ENCODE measurements at regions not wholly inside any gene's neighbourhood (a gene's known extent, or its start where the extent isn't known, plus 50 kb on each side); places are given as distances from the start of the nearest gene placed in this dataset.

DNA sequence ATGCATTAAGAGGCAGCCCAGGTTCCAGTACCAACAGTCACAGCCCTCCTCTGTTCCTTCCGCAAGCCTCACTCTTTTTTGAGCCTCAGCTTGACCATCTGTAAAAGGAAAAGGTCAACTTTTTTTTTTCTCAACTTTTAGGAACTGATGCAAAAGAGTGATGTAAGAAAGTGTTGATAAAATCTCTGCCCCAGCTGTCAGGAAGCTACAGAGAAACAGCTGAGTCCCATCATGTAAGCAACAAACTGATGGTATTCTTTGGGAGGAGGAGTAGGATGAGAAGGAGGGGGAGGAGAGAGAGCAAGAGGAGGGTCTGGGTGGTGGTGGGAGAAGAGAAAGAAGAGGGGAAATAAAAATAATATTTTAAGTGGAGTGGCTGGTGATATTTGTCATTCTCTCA, 233.9 kb upstream of the TSHZ3 start:
- no peak overlapping the region for H3K27ac ChIP-seq (ENCODE audit: low read depth, low read length)

DNA sequence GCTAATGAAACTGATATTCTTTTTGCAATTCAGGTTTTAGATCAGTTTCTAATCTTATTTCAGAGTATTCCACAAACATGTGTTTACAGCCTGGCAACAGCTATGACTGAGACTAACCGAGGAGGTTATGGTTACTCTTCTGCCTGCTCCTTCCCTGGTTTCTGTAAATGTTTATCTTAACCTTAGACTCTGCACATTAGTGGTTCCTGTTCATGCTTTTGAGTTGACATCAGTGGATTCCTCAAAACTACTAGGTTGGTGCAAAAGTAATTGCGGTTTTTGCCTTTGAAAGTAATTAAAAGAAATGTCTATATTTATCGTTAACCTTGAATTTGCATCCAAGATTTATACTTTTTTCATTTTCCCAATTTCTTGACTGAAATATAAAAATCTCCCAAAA, 237.0 kb upstream of the TSHZ3 start:
- no peak overlapping the region for H3K27ac ChIP-seq (ENCODE audit: low read depth, low read length)
- 0 out of 2 replicates have a peak, but pooled peaks cover 1% of the 10 kb centered on the region for H3K9me3 ChIP-seq (ENCODE audit: control insufficient read depth, insufficient read depth, low read depth, low read length)
- H3K4me3 ChIP-seq (ENCODE audit: low read depth, low read length), result no peak overlapping the region
- peaks cover 11% of the 10 kb centered on the region for H3K4me1 ChIP-seq (ENCODE audit: control insufficient read depth, insufficient read depth, low read length)
- H3K27me3 ChIP-seq (ENCODE audit: control insufficient read depth, insufficient read depth, low read length), result no peaks in the 10 kb centered on the region
- no peaks in the 10 kb centered on the region for H3K36me3 ChIP-seq (ENCODE audit: control insufficient read depth, insufficient read depth, low read length)
- no peak overlapping the region for H3K9ac ChIP-seq (ENCODE audit: low read length)

More for the DNA sequence above, 233.9 kb upstream of the TSHZ3 start:
- Histone ChIP-seq H3K4me3 (ENCODE audit: low read depth, low read length) (no peak overlapping the region), H3K9me3 (ENCODE audit: control insufficient read depth, insufficient read depth, low read depth, low read length) (no peaks in the 10 kb centered on the region), H3K36me3 (ENCODE audit: control insufficient read depth, insufficient read depth, low read length) (no peaks in the 10 kb centered on the region), H3K9ac (ENCODE audit: low read length) (no peak overlapping the region), H3K27me3 (ENCODE audit: control insufficient read depth, insufficient read depth, low read length) (no peaks in the 10 kb centered on the region), H3K4me1 (ENCODE audit: control insufficient read depth, insufficient read depth, low read length) (no peaks in the 10 kb centered on the region)

DNA sequence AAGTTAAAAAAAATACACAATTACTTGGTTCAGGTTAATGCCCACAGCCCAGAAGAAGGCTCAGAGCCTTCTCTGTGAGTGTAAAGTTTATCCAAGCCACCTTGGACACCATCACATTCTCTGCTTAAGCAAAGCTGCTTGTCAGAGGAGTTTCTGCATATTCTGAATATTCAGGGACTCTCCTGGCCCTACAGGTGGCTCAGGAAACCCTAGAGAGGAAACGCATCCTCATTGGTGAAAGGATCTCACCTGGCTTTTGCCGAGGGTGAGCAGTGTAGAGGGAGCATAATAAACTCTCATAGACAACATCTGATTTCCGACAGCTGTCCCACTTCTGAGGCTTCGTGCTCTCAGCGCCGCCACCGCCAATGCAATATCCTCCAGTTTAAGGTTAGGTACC, 239.9 kb upstream of the TSHZ3 start:
- peaks cover 11% of the 10 kb centered on the region for H3K4me1 ChIP-seq (ENCODE audit: control insufficient read depth, insufficient read depth, low read length)
- 0 out of 2 replicates have a peak, but pooled peaks cover 2% of the 10 kb centered on the region for H3K9me3 ChIP-seq (ENCODE audit: control insufficient read depth, insufficient read depth, low read depth, low read length)
- no peak overlapping the region for H3K4me3 ChIP-seq (ENCODE audit: low read depth, low read length)
- no peak overlapping the region for H3K27ac ChIP-seq (ENCODE audit: low read depth, low read length)
- no peak overlapping the region for H3K9ac ChIP-seq (ENCODE audit: low read length)
- H3K27me3 ChIP-seq (ENCODE audit: control insufficient read depth, insufficient read depth, low read length), result no peaks in the 10 kb centered on the region
- no peaks in the 10 kb centered on the region for H3K36me3 ChIP-seq (ENCODE audit: control insufficient read depth, insufficient read depth, low read length)

DNA sequence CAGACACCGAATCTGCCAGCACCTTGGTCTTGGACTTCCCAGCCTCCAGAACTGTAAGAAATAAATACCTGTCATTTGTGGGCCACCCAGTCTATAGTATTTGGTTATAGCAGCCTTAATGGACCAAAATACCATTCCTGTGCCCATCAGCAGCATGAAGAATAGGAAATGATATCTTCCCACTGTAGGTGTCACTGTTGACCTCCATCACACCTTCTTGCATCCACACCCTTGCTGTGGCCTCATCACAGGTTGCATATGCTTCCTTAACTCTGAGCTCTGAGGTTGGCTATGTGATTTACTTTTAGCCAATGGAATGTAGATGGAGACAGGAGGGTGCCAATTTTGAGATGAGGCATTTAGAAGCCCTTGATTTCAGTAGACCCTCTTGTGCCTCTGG, 242.0 kb upstream of the TSHZ3 start:
- H3K27me3 ChIP-seq (ENCODE audit: control insufficient read depth, insufficient read depth, low read length), result no peaks in the 10 kb centered on the region
- H3K4me3 ChIP-seq (ENCODE audit: low read depth, low read length), result no peak overlapping the region
- peaks cover 11% of the 10 kb centered on the region for H3K4me1 ChIP-seq (ENCODE audit: control insufficient read depth, insufficient read depth, low read length)
- H3K27ac ChIP-seq (ENCODE audit: low read depth, low read length), result no peak overlapping the region
- no peak overlapping the region for H3K9ac ChIP-seq (ENCODE audit: low read length)
- H3K36me3 ChIP-seq (ENCODE audit: control insufficient read depth, insufficient read depth, low read length), result no peaks in the 10 kb centered on the region
- 0 out of 2 replicates have a peak, but pooled peaks cover 2% of the 10 kb centered on the region for H3K9me3 ChIP-seq (ENCODE audit: control insufficient read depth, insufficient read depth, low read depth, low read length)

DNA sequence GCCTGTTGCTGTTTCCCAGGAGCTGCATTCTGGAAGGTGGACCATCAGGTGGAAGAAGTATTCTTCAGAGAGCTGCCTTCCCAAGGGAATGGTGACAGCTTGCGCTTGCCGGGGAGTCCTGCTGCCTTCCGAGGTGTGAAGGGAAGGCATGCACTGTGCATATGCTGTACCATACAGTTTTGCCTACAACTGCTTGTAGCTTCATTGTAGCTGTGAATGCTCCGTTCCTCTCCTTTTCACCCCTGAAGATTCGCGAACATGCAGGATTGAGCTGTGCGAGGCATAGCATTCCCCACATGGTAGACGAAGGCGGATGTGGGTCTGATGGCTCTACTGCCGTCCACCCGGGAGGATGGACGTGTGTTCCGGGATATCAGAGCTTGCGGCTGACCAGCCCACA, 243.2 kb upstream of the TSHZ3 start:
- no peak overlapping the region for H3K9ac ChIP-seq (ENCODE audit: low read length)
- H3K27ac ChIP-seq (ENCODE audit: low read depth, low read length), result no peak overlapping the region
- H3K36me3 ChIP-seq (ENCODE audit: control insufficient read depth, insufficient read depth, low read length), result no peaks in the 10 kb centered on the region
- H3K27me3 ChIP-seq (ENCODE audit: control insufficient read depth, insufficient read depth, low read length), result no peaks in the 10 kb centered on the region
- H3K4me3 ChIP-seq (ENCODE audit: low read depth, low read length), result no peak overlapping the region
- H3K9me3 ChIP-seq (ENCODE audit: control insufficient read depth, insufficient read depth, low read depth, low read length), result 0 out of 2 replicates have a peak, but pooled peaks cover 2% of the 10 kb centered on the region
- H3K4me1 ChIP-seq (ENCODE audit: control insufficient read depth, insufficient read depth, low read length), result peaks cover 11% of the 10 kb centered on the region

DNA sequence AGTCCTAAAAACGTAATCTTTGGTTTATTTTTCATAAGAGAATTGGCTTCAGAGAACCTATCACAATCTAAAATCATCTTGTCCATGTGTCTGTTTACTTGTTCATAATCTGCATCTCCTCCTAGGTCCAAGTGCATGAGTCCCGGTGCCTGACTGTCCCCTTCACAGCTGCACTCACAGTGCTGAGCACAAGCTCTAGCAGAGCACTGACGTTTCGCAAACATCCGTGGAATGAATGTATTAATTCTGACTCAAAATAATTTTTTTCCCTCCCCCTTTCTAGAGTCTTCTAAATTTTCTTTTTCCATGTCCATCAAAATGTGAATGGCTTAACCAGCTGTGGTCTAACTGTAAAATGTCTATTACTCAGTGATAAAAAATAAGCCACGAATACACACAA, 245.5 kb upstream of the TSHZ3 start:
- no peaks in the 10 kb centered on the region for H3K4me1 ChIP-seq (ENCODE audit: control insufficient read depth, insufficient read depth, low read length)
- H3K27ac ChIP-seq (ENCODE audit: low read depth, low read length), result no peak overlapping the region
- H3K36me3 ChIP-seq (ENCODE audit: control insufficient read depth, insufficient read depth, low read length), result no peaks in the 10 kb centered on the region
- H3K9ac ChIP-seq (ENCODE audit: low read length), result no peak overlapping the region
- no peak overlapping the region for H3K4me3 ChIP-seq (ENCODE audit: low read depth, low read length)
- H3K9me3 ChIP-seq (ENCODE audit: control insufficient read depth, insufficient read depth, low read depth, low read length), result 0 out of 2 replicates have a peak, but pooled peaks cover 2% of the 10 kb centered on the region
- H3K27me3 ChIP-seq (ENCODE audit: control insufficient read depth, insufficient read depth, low read length), result no peaks in the 10 kb centered on the region

DNA sequence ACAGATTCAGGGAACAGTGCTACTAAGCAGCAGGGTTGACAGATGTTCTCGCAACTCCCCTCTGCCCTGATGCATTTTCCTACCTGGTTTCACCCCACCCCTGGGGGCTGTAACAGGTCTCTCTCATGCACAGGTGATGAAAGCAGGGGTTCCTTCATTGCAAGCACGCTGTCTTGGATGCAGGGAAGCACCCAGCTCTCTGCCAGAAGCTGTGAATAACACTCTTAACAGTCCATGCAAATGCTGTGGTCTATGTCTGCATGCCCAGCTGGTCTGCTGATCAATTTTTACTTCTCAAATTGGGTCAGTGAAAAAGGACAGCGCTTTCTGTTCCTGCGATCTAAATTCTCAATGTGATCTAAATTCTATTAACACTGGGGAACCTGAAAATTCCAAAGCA, 246.3 kb upstream of the TSHZ3 start:
- Histone ChIP-seq H3K4me3 (ENCODE audit: low read depth, low read length) (no peak overlapping the region), H3K4me1 (ENCODE audit: control insufficient read depth, insufficient read depth, low read length) (no peaks in the 10 kb centered on the region), H3K27me3 (ENCODE audit: control insufficient read depth, insufficient read depth, low read length) (no peaks in the 10 kb centered on the region), H3K27ac (ENCODE audit: low read depth, low read length) (no peak overlapping the region), H3K9ac (ENCODE audit: low read length) (no peak overlapping the region), H3K36me3 (ENCODE audit: control insufficient read depth, insufficient read depth, low read length) (no peaks in the 10 kb centered on the region), H3K9me3 (ENCODE audit: control insufficient read depth, insufficient read depth, low read depth, low read length) (0 out of 2 replicates have a peak, but pooled peaks cover 2% of the 10 kb centered on the region)

DNA sequence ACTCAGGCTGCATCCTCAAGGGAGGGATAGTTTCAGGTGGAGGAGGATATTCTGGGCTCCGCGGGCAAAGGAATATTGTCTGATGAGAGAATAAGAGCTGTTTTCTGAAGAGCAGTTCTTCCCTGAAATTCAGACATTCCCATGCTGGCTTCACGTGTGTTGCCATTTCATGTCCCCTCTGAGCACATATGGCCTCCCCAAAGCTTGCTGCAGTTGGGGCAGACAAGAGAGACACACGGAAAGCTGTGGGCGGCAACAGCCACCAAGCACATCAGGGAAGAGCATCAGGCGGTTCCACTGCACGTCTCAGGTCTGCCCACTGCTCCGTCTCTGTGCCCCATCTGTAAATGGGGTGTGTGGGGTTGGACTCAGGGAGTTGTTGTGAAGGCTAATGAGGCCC, 247.5 kb upstream of the TSHZ3 start:
- Histone ChIP-seq H3K9ac (ENCODE audit: low read length) (no peak overlapping the region), H3K36me3 (ENCODE audit: control insufficient read depth, insufficient read depth, low read length) (no peaks in the 10 kb centered on the region), H3K27ac (ENCODE audit: low read depth, low read length) (no peak overlapping the region), H3K9me3 (ENCODE audit: control insufficient read depth, insufficient read depth, low read depth, low read length) (no peaks in the 10 kb centered on the region), H3K4me1 (ENCODE audit: control insufficient read depth, insufficient read depth, low read length) (no peaks in the 10 kb centered on the region), H3K27me3 (ENCODE audit: control insufficient read depth, insufficient read depth, low read length) (no peaks in the 10 kb centered on the region), H3K4me3 (ENCODE audit: low read depth, low read length) (no peak overlapping the region)

DNA sequence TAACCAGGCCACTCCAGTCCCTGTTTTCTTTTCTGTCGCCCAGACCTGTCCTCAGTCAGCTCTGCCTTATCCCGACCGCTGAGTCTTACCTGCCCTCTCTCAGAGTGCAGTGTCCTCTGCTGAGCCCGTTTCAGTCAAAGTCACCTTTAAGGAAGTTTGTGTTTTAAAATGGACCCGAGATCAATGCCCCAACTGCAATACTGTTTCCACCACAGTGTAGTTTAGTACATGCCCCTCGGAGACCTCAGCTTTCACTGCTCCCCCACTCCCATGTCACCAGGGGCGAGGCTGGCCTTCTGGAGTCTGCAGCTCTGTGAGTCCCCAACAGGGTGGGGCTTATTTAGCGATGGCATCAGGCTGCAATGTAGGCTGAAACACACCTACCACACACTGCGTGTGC, 248.4 kb upstream of the TSHZ3 start:
- Histone ChIP-seq H3K9me3 (ENCODE audit: control insufficient read depth, insufficient read depth, low read depth, low read length) (no peaks in the 10 kb centered on the region), H3K27ac (ENCODE audit: low read depth, low read length) (no peak overlapping the region), H3K9ac (ENCODE audit: low read length) (no peak overlapping the region), H3K27me3 (ENCODE audit: control insufficient read depth, insufficient read depth, low read length) (no peaks in the 10 kb centered on the region), H3K4me1 (ENCODE audit: control insufficient read depth, insufficient read depth, low read length) (no peaks in the 10 kb centered on the region), H3K4me3 (ENCODE audit: low read depth, low read length) (no peak overlapping the region), H3K36me3 (ENCODE audit: control insufficient read depth, insufficient read depth, low read length) (no peaks in the 10 kb centered on the region)

DNA sequence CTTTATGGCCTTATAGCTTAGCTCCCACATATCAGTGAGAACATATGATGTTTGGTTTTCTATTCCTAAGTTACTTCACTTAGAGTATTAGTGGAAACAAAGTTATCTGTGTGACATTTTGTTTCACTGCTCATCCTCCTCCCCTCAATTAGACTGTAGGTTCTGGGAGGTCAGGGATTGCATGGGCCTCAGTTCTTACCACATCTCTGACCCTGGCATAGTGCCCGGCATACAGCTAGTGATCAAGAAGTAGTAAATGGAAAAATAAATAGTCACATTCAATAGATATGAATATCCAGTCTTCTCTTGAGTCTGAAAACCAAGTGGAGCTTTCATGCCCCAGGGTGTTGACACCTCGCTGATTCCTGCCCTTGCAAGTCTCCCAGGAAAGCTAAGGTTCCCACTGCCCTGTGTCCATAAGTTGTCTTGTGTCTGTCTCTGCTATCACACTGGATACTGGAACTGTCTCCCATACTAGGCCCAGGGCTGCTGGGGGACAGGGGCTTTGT, 249.5 kb upstream of the TSHZ3 start:
- H3K36me3 ChIP-seq (ENCODE audit: control insufficient read depth, insufficient read depth, low read length), result no peaks in the 10 kb centered on the region
- no peak overlapping the region for H3K4me3 ChIP-seq (ENCODE audit: low read depth, low read length)
- no peaks in the 10 kb centered on the region for H3K4me1 ChIP-seq (ENCODE audit: control insufficient read depth, insufficient read depth, low read length)
- no peak overlapping the region for H3K9ac ChIP-seq (ENCODE audit: low read length)
- H3K9me3 ChIP-seq (ENCODE audit: control insufficient read depth, insufficient read depth, low read depth, low read length), result no peaks in the 10 kb centered on the region
- no peak overlapping the region for H3K27ac ChIP-seq (ENCODE audit: low read depth, low read length)
- H3K27me3 ChIP-seq (ENCODE audit: control insufficient read depth, insufficient read depth, low read length), result no peaks in the 10 kb centered on the region

DNA sequence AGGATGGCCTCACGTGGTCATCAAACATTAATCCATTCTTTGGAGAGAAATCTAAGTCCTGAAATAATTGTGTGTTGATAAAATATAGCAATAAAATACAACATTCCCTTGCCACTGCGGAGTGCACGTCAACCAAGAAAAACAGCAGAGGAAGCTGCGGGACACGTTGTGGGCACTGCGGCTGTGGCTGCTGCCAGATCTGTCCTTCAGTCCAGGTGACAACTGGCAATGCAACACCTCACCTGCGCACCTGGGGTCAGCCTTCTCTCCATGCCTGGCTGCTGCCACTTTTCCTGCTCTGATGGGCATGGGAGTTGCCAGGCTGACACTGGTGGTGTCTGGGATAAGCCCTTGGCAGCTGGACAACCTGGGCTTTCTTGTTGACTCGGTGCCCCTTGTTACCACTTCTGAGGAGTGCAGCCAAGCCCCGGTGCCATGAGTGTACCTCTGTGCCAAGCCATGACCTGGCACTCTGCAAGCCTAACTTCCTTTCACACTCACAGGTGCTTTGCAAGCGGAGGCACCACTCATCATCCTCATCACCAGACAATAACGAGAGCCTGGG, 251.6 kb upstream of the TSHZ3 start:
- Histone ChIP-seq H3K27me3 (ENCODE audit: control insufficient read depth, insufficient read depth, low read length) (no peaks in the 10 kb centered on the region), H3K9me3 (ENCODE audit: control insufficient read depth, insufficient read depth, low read depth, low read length) (no peaks in the 10 kb centered on the region), H3K9ac (ENCODE audit: low read length) (no peak overlapping the region), H3K4me3 (ENCODE audit: low read depth, low read length) (no peak overlapping the region), H3K27ac (ENCODE audit: low read depth, low read length) (no peak overlapping the region), H3K4me1 (ENCODE audit: control insufficient read depth, insufficient read depth, low read length) (no peaks in the 10 kb centered on the region), H3K36me3 (ENCODE audit: control insufficient read depth, insufficient read depth, low read length) (no peaks in the 10 kb centered on the region)

Measured in HUES6 (cell line).